Heart left ventricle (tissue), 13 donors: ENCODE measurements at regions not wholly inside any gene's neighbourhood (a gene's known extent, or its start where the extent isn't known, plus 50 kb on each side); places are given as distances from the start of the nearest gene placed in this dataset.

ENCODE experiments used
- CTCF ChIP-seq, 12 donors: fragments of 200-600 bp; sonication (generic) in 4 of 12; IDR thresholded peaks; one replicate each; pipeline versions ENCODE4 v1.5.0 to v1.8.0; 2018 to 2022; ENCODE audit warnings: antibody characterized with exemption in 12 of 12, mild to moderate bottlenecking in 5 of 12
- POLR2A ChIP-seq, 2 donors: fragments of 450-650 bp; IDR thresholded peaks; one replicate each; pipeline ENCODE4 v1.6.1; 2017; ENCODE audit warnings: antibody characterized with exemption in 2 of 2, mild to moderate bottlenecking in 2 of 2, moderate library complexity in 2 of 2
- donor health status: ischemic (EF 13 %, LVEDD 7.1; RV severe dilation, severe dysfunction).
- donor health status: DM: no; HTN: yes; CAD: no.
- donor health status: DM: no; HTN: no; CAD: no.
- donor health status: ischemic (EF 25% LVEDD 6.9; RV normal size, moderate dysfunction).
- donor health status: ischemic (EF 25% LVEDD 5.7; RV mildly dilated, moderate dysfunction).
- donor health status: ischemic (EF 35%, LVEDD 5.7; RV mildly dilated, moderate dysfunction).
- donor health status: nonischemic (EF 11% LVEDD 7.7; RV severe dilation, severe dysfunction).
- donor health status: DM: yes; HTN: yes; CAD: no.
- donor health status: PGD.
- donor health status: ischemic (EF 29% LVEDD 5.4; RV normal size, mild dysfunction).
- donor health status: nonischemic (EF 23%, LVEDD 6.1; RV moderate dilation, normal function).

GRCh38 chr20:57967364-57967763 is 257.5 kb upstream of the PMEPA1 start:
- TF ChIP-seq CTCF (IDR thresholded peaks at IDR 0.05) (no peak), POLR2A (IDR thresholded peaks at IDR 0.05) (no peak)
